GM18951 (cell line): ENCODE measurements at regions not wholly inside any gene's neighbourhood (a gene's known extent, or its start where the extent isn't known, plus 50 kb on each side); places are given as distances from the start of the nearest gene placed in this dataset.

Experiments used
- POLR2A ChIP-seq: IDR thresholded peaks from 4 replicates; pipeline ENCODE4 v1.6.1; 2011; ENCODE audit warnings: mild to moderate bottlenecking; ENCODE audit not compliant: insufficient read length, insufficient read depth; ENCODE audit errors: extremely low read depth
- in situ Hi-C: fragments of 300-500 bp; cut with MboI; formaldehyde crosslinking; loops from one replicate; pipeline ENCODE4 v1.12.0; 2022; ENCODE audit warnings: low sequenced_read_pairs, mixed read lengths, inconsistent platforms; ENCODE audit not compliant: unreplicated experiment

DNA sequence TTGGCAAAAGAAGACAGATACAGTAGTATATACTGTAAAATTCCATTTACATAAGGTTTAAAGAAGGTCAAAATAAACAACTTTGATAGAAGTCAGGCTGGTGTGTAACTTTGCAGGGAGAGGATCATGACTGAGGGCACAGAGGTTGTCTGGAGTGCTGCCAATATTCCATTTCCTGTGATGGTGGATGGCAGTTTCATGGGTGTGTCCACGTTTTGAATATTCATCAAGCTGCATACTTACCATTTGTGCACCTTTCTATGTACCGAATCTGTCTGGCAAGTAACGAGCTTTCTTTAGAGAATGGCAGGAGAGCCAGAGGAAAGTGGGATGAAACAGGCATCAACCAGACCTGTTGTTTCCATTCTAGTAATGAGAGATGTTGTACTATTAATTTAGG lies 420.5 kb upstream of the HTR2A start:
- in situ Hi-C loops = no loop called here
- TF ChIP-seq POLR2A = no peak

DNA sequence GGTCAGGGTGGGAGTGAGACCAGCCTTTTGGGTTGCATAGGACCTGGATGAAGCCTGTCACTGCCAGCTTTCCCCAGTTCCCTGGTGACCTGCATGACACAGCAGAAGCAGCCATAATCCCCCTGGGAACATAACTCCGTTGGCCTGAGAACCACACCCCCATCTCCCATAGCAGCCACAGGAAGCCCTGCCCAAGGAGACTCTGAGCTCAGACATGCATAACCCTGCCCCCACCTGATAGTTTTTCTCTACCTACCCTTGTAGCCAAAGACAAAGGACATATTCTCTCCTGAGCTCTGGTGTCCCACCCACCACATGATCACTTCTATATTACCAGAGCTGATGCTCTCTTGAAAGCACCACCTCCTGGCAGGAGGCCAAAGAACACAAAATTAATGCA lies 413.5 kb upstream of the HTR2A start:
- in situ Hi-C loops = no loop called here
- TF ChIP-seq POLR2A = no peak

DNA sequence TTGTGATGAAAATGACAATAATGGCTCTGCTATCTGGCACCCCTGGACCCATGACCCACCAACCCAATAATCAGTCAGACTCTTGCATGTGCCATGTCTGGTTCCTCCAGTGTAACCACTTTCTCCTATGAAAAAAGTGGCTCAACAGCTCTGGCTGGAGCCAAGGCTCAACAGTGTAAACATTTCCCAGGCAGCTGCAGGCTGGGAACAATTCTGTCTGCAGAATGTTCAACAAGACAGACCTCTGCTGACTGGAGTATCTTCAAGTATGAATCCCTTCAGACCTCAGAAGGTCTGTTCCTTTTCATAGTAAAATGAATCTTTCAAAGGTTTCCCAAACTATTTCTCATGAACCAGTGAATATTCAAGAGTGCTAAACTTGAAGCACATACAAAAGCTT lies 410.1 kb upstream of the HTR2A start:
- in situ Hi-C loops = no loop called here
- TF ChIP-seq POLR2A = no peak

DNA sequence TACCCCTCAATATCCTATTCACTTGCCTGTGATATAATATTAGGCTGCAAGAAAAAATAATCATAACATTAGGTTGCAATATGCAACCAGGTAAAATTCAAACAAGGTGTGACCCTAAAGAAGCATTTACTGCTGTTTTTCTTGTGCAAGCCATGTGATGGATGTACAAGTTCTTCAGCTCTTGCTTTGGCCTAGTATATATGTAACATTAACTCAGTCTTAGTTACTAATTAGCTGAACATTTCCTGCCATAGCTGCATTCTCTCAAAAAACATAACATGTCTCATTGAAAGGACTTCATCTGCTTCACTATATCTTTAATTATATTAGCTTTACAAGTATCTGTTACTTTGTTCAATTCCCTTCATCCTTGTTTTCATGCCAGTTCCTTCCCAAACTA lies 406.8 kb upstream of the HTR2A start:
- no peak for TF ChIP-seq POLR2A
- in situ Hi-C loops = no loop called here

DNA sequence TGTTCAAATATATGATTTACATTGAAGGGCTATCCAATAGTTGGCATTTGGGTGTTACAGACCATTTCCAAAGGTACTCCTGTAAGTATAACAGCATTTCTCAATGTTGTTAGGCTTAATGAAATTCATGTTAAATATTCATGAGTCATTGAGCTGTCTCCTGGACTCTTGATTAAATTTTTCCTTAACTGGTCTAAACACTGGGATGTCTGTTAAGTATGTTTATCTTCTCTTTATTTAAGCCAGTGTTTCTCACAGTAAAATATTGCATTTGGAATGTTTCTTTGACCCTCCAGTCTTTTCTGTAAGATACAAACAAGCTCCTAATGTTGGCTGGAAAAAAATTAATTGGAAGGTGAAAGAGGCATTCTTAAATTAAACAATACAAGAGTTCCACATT lies 402.5 kb upstream of the HTR2A start:
- in situ Hi-C loops = no loop called here
- TF ChIP-seq POLR2A = no peak

DNA sequence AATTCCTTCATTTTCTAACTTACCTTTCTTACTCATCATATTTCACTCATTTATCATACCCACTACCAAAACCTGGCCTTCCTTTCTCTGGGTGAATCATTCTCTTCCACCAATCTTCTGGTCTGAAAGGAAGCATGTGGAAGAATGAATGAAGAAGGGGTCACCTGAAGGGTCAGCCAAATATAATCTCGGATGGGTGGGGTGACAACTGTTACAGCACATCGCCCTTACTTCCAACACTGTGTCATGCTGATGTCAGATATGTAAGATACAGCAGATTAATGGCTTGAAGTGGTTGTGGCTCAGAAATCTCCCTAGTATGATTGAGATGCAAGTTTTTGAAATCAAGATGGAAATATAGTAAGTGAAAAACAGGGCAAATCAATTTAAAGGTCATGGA lies 401.7 kb upstream of the HTR2A start:
- in situ Hi-C loops = no loop called here
- TF ChIP-seq POLR2A = no peak

DNA sequence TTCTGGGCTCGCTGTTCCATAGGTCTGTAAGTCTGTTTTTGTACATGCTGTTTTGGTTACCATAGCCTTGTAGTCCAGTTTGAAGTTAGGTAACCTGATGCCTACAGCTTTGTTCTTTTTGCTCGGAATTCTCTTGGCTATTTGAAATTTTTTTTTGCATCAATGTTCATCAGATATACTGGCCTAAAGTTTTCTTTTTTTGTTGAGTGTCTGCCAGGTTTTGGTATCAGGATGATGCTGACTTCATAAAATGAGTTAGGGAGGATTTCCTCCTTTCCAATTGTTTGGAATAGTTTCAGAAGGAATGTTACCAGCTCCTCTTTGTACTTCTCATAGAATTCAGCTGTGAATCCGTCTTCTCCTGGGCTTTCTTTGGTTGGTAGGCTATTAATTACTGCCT lies 397.8 kb upstream of the HTR2A start:
- no peak for TF ChIP-seq POLR2A
- in situ Hi-C loops = no loop called here

DNA sequence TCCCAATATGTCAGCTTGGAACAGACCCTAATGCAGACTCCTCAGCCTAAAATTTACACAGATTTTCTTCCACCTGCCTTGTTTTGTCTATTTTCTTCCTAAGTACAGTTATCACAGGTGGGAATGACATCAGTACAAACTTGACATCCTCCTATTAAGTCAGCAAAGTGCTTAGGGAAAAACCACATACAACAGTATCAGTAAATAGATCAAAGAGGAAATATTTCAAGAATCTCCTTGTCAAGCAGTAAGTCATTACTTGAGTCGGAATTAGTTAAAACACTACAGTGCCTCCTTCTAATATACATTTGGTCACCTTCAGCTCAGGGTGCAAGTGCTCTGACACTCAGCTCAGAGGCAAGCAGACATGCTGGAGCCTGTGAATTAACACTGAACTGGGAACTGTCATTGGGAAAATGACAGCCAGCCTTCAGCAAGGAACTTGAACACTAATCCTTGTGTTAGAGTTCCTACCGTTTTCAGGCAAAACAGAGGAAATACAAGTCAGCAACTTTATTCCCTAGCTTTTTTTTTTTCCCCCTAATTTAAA lies 394.3 kb upstream of the HTR2A start:
- in situ Hi-C loops = no loop called here
- no peak for TF ChIP-seq POLR2A

DNA sequence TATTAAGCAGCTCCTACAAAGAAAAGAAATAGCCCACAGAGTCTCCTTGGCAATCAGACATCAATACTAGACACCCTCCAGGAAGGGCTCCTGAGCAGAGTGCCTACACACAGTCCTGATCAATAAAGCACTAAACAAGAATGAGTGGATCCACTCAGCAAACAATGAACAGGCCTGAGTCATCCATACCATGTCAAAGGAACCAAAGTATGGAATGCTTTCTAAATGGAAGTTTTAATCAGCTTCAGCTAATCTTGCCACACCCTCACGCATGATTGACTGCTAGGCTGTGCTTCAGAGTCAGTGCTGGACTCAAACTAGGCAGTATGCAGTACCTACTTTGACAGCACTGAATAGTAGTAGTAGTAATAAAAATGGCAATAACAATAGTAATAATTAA lies 392.7 kb upstream of the HTR2A start:
- in situ Hi-C loops = no loop called here
- TF ChIP-seq POLR2A = no peak

DNA sequence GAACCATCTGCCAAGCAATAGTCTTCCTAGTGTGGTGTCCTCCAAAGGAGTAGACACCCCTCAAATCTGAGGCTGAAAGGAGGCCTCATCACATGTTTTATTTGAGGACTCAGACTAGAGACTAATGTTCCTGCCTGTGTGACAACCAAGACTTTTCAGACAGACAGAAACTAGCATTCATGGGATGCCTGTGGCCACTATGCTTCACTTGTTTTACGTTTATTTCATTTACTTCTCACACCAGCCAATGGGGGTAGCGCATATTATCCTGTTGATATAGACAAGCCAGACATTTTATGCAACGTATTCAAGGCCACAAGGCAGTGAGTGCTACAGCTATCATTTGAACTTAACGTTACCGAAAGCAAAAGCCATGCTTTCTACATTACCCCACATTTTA lies 391.7 kb upstream of the HTR2A start:
- TF ChIP-seq POLR2A = no peak
- in situ Hi-C loops = no loop called here

DNA sequence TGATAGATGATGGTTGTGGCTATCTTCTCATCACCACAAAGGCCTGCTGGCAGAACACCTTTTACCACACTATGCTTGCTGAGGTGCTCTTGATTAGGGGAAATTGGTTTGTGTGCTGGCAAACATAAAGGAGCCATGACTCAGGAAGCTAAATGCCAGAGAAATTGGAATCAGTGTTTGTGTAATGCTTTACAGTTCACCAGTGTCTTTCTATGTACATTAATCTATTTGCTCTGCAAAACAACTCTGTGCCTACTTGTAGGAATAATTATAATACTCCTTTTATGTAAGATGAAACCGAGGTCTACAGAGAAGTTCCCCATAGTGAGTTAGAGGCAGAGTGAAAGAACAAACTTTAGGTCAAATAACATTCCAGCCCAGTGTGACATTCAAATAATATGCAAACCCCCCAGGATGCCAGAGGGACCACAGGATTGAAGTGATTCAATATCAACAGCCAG lies 390.5 kb upstream of the HTR2A start:
- TF ChIP-seq POLR2A = no peak
- in situ Hi-C loops = no loop called here

DNA sequence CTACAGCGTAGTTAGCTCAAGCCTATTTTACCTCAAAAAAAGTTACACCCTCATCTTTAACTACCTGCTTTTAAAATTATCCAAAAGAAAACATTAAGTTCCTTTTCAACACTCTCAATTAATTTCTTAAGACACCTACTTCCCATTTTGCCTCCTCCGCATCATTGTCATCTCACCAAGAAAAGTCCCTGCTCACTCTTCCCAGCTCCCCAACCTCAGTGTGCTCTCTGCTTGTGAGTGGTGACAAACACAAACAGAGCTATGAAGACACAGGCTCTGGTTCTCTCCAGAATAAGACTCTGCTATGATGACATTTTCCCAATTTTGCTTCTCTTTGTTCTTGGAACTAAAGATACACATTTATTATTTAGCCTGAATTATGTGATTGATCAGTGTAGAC lies 385.1 kb upstream of the HTR2A start:
- TF ChIP-seq POLR2A = no peak
- in situ Hi-C loops = no loop called here

DNA sequence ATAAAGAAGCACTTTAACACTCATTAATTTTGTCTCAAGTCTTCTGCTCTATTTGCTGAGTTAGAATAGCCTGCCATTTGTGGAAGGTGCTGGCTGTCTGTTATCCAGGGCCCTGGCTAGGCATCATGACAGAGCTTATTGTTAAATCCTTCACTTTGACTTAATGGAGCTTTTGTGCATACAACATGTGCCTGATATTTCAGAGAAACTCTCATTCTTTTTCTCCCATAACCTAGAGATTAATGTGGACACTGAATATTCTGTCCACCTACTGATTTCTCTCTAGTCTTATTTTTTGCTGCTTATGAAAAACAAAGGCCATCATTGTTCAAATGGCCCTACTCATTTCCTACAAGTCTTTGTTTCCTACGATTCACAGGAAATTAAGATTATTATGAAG lies 383.1 kb upstream of the HTR2A start:
- in situ Hi-C loops = no loop called here

DNA sequence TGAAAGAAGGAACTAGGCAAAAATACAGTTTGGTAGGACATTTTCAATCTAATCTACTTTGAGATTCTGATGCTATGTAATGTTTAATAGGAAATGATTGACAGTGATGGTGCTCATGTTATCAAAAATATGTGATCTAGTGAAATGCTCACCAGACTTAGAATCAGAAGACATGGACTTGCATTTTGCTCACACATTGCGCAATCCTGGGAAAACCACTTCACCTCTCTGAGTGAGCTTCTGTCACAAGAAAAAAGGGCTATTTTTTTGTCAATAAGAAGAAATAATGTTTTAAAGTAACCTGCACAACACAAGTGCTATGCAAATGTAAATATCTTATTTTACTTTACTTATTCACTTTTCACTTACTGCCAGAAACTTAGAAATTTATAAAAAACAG lies 380.9 kb upstream of the HTR2A start:
- in situ Hi-C loops = no loop called here
- no peak for TF ChIP-seq POLR2A

More for the DNA sequence above, 383.1 kb upstream of the HTR2A start:
- TF ChIP-seq POLR2A = no peak

DNA sequence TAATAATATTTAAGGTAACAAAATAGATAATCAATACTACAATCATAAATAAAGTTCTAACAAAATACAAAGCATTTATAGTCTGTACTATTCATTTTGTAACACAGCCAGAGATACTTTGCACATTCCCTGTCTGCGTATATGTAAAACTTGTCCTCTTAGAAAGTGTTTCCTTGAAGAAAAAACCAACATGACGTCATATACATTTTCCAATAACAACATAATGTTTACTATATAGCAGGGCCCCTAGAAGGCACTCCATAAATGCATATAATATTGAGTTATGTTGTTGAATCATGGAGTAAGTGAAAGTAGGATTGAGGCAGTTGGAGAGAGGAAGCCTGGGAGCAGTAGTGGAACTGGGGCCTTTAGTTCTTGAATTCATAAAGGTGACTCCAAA lies 371.4 kb upstream of the HTR2A start:
- no peak for TF ChIP-seq POLR2A
- in situ Hi-C loops = no loop called here
